Panc1 (cell line): ENCODE measurements at regions not wholly inside any gene's neighbourhood (a gene's known extent, or its start where the extent isn't known, plus 50 kb on each side); places are given as distances from the start of the nearest gene placed in this dataset.

Experiments used
- POLR2AphosphoS5 ChIP-seq: IDR thresholded peaks from 2 replicates; pipeline ENCODE4 v1.6.1; 2012; ENCODE audit warnings: mild to moderate bottlenecking, low read depth, low read length, moderate library complexity
- SIN3A ChIP-seq: IDR thresholded peaks from 2 replicates; pipeline ENCODE4 v1.6.1; 2012; ENCODE audit warnings: low read depth, mild to moderate bottlenecking, low read length, moderate library complexity, borderline replicate concordance; ENCODE audit not compliant: insufficient read depth
- TF ChIP-seq, protein P1 (sequence below): fragments of 450-650 bp; IDR thresholded peaks from 2 replicates; pipeline ENCODE4 v1.5.1; 2017; ENCODE audit warnings: mild to moderate bottlenecking
- TF ChIP-seq, protein P2 (sequence below), 2 experiments: IDR thresholded peaks; 2 replicates each; pipeline ENCODE4 v1.6.1; 2011 to 2012; ENCODE audit warnings: low read depth in 2 of 2, control low read depth in 1 of 2, low read length in 1 of 2, mild to moderate bottlenecking in 1 of 2, moderate library complexity in 1 of 2; ENCODE audit not compliant: insufficient read depth in 1 of 2

DNA sequence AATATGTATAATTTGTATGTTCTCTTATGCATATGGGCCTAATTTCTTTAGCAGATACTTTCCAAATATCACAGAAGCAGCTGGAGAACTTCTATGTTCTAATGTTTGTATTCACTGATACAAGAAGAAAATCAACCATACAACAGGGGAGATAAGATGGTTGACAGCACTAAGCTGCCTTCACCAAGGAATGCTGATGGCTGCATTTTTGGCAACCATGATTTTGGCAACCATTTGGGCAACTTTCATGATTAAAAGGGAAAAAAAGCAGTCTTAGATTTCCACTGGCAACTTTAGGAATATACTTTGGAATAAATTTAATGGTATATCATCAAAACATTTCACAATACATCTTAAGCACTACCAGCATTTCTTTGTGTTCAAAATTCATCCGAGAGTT lies 740.3 kb upstream of the CDH6 start:
- TF ChIP-seq, protein P1, sequence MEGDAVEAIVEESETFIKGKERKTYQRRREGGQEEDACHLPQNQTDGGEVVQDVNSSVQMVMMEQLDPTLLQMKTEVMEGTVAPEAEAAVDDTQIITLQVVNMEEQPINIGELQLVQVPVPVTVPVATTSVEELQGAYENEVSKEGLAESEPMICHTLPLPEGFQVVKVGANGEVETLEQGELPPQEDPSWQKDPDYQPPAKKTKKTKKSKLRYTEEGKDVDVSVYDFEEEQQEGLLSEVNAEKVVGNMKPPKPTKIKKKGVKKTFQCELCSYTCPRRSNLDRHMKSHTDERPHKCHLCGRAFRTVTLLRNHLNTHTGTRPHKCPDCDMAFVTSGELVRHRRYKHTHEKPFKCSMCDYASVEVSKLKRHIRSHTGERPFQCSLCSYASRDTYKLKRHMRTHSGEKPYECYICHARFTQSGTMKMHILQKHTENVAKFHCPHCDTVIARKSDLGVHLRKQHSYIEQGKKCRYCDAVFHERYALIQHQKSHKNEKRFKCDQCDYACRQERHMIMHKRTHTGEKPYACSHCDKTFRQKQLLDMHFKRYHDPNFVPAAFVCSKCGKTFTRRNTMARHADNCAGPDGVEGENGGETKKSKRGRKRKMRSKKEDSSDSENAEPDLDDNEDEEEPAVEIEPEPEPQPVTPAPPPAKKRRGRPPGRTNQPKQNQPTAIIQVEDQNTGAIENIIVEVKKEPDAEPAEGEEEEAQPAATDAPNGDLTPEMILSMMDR: no peak
- TF ChIP-seq, protein P2, sequence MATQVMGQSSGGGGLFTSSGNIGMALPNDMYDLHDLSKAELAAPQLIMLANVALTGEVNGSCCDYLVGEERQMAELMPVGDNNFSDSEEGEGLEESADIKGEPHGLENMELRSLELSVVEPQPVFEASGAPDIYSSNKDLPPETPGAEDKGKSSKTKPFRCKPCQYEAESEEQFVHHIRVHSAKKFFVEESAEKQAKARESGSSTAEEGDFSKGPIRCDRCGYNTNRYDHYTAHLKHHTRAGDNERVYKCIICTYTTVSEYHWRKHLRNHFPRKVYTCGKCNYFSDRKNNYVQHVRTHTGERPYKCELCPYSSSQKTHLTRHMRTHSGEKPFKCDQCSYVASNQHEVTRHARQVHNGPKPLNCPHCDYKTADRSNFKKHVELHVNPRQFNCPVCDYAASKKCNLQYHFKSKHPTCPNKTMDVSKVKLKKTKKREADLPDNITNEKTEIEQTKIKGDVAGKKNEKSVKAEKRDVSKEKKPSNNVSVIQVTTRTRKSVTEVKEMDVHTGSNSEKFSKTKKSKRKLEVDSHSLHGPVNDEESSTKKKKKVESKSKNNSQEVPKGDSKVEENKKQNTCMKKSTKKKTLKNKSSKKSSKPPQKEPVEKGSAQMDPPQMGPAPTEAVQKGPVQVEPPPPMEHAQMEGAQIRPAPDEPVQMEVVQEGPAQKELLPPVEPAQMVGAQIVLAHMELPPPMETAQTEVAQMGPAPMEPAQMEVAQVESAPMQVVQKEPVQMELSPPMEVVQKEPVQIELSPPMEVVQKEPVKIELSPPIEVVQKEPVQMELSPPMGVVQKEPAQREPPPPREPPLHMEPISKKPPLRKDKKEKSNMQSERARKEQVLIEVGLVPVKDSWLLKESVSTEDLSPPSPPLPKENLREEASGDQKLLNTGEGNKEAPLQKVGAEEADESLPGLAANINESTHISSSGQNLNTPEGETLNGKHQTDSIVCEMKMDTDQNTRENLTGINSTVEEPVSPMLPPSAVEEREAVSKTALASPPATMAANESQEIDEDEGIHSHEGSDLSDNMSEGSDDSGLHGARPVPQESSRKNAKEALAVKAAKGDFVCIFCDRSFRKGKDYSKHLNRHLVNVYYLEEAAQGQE (IDR thresholded peaks at IDR 0.05; ENCODE audit: insufficient read depth in 1 of 2, low read depth in 2 of 2, low read length in 1 of 2): no peak
- TF ChIP-seq POLR2AphosphoS5: no peak
- TF ChIP-seq SIN3A: no peak
